ENCODE measurements at regions not wholly inside any gene's neighbourhood (a gene's known extent, or its start where the extent isn't known, plus 50 kb on each side); places are given as distances from the start of the nearest gene placed in this dataset.
A peak's percentile ranks its signal among the peaks of the same experiment; 100 is the strongest.

DNA sequence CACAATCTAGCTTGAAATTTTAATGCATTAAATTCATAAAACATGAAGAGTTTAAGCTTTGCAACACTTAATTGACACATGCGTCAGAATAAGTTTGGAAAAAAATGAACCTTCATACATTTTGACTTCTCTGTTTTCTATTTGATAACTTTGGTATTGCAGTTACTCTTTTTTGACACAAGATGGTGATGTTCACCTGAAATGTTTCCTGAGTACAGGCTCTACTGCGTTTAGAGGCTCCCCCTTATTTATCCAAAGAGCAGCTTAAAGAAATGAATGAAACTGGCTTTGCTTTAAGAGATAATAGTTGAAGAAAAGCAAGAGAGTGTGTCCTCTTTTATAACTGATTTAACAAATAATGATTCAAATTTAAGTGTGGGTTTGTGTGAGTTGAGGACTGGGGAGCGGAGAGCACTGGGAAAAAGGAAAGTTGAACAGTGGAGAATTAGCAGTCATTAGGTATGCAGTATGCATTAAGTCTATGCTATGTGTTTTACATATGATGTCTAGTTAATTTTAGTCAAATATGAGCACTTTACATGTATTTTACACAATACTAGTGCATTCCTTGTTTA is 180.6 kb upstream of the NUDT6 start:
- TF ChIP-seq FOXK2 (IDR thresholded peaks at IDR 0.05) (no peak), BHLHE40 (IDR thresholded peaks at IDR 0.05; ENCODE audit: borderline replicate concordance) (no peak)
- CTCF ChIA-PET, result interaction anchor here (0.6 to 1.0 kb wide), 3 partner anchors 166 to 749 kb away, joined by 3 read pairs; no protein-coding TSS in a partner anchor
- POLR2A ChIA-PET, result no interaction called here
- peak; percentile 35 for DNase-seq (ENCODE audit: extremely low spot score)

DNA sequence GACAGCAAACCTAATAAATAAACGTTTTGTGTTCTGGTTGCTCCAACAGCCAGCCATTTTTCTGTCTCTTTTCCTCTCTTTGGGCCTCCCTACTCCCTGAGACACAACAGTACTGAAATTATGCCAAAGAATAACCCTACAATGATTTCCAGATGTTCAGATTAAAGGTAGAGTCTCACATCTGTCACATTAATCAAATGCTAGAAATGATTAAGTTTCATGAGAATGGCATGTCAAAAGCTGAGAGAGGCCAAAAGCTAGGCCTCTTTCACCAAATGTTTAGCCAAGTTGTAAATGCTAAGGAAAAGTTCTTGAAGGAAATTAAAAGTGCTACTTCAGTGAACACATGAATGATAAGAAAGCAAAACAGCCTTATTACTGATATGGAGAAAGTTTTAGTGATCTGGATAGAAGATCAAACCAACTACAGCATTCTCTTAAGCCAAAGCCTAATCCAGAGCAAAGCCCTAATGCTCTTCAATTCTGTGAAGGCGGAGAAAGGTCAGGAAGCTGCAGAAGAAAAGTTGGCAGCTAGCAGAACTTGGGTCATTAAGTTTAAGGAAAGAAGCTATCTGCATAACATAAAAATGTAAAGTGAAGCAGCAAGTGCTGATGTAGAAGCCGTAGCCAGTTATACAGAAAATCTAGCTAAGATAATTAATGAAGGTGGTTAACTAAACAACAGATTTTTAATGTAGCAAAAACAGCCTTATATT is 182.1 kb upstream of the NUDT6 start:
- no peak for DNase-seq (ENCODE audit: extremely low spot score)
- CTCF ChIA-PET, result interaction anchor here (0.6 kb wide), 1 partner anchor 23 kb away, joined by 3 read pairs; no protein-coding TSS in a partner anchor
- POLR2A ChIA-PET, result no interaction called here
- no peak for TF ChIP-seq ARNT (IDR thresholded peaks at IDR 0.05)

DNA sequence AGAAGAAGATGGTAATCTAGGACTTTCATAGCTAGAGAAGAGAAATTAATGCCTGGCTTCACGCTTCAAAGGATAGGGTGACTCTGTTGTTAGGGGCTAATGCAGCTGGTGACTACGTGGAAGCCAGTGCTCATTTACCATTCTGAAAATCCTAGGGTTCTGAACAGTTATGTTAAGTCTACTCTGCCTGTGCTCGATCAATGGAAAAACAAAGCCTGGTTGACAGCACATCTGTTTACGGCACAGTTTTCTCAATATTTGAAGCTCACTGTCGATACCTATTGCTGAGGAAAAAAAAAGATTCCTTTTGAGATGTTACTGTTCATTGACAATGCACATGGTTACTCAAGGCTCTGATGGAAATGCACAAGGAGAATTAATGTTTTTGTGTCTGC is 182.6 kb upstream of the NUDT6 start:
- ChIA-PET CTCF (interaction anchor here (0.6 kb wide), 1 partner anchor 23 kb away, joined by 3 read pairs; no protein-coding TSS in a partner anchor), POLR2A (no interaction called here)
- TF ChIP-seq, protein P1, sequence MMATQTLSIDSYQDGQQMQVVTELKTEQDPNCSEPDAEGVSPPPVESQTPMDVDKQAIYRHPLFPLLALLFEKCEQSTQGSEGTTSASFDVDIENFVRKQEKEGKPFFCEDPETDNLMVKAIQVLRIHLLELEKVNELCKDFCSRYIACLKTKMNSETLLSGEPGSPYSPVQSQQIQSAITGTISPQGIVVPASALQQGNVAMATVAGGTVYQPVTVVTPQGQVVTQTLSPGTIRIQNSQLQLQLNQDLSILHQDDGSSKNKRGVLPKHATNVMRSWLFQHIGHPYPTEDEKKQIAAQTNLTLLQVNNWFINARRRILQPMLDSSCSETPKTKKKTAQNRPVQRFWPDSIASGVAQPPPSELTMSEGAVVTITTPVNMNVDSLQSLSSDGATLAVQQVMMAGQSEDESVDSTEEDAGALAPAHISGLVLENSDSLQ (IDR thresholded peaks at IDR 0.05), result no peak
- TF ChIP-seq LEF1 (IDR thresholded peaks at IDR 0.05; ENCODE audit: borderline replicate concordance) (no peak), TARDBP (IDR thresholded peaks at IDR 0.05) (no peak), HDGF (IDR thresholded peaks at IDR 0.05; ENCODE audit: borderline replicate concordance) (no peak), ELF4 (IDR thresholded peaks at IDR 0.05) (no peak), ZNF384 (IDR thresholded peaks at IDR 0.05) (no peak), CTBP1 (IDR thresholded peaks at IDR 0.05; ENCODE audit: borderline replicate concordance) (no peak), BHLHE40 (IDR thresholded peaks at IDR 0.05; ENCODE audit: borderline replicate concordance) (no peak), ARNT (IDR thresholded peaks at IDR 0.05) (no peak), FOXK2 (IDR thresholded peaks at IDR 0.05) (no peak), L3MBTL2 (conservative IDR thresholded peaks at IDR 0.05) (no peak), FOXM1 (IDR thresholded peaks at IDR 0.05; ENCODE audit: borderline replicate concordance) (no peak), NFRKB (IDR thresholded peaks at IDR 0.05) (no peak), SP1 (IDR thresholded peaks at IDR 0.05) (no peak), FOXA1 (IDR thresholded peaks at IDR 0.05) (no peak), SUZ12 (IDR thresholded peaks at IDR 0.05) (no peak)
- no peak for DNase-seq (ENCODE audit: extremely low spot score)

DNA sequence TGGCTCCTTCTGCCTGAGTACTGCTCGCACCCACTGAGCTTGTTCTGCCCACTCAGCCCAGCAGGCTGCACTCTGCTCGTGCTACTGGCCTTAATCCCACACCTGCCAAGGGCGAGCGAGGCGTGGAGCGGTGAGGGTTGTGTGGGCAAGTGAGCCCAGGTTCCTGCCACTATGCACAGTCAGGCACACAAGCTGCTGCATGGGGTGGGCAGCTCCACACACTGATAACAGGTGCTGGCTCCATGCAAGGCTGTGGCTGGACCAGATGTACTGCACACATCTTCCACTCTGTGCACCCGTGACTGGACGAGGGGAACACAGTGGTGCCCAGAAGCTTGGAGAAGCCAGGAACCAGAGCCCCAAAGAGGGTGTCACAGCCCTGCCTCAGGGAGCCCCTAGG is 184.3 kb upstream of the NUDT6 start:
- no peak for DNase-seq (ENCODE audit: extremely low spot score)
- ChIA-PET CTCF (no interaction called here), POLR2A (no interaction called here)

DNA sequence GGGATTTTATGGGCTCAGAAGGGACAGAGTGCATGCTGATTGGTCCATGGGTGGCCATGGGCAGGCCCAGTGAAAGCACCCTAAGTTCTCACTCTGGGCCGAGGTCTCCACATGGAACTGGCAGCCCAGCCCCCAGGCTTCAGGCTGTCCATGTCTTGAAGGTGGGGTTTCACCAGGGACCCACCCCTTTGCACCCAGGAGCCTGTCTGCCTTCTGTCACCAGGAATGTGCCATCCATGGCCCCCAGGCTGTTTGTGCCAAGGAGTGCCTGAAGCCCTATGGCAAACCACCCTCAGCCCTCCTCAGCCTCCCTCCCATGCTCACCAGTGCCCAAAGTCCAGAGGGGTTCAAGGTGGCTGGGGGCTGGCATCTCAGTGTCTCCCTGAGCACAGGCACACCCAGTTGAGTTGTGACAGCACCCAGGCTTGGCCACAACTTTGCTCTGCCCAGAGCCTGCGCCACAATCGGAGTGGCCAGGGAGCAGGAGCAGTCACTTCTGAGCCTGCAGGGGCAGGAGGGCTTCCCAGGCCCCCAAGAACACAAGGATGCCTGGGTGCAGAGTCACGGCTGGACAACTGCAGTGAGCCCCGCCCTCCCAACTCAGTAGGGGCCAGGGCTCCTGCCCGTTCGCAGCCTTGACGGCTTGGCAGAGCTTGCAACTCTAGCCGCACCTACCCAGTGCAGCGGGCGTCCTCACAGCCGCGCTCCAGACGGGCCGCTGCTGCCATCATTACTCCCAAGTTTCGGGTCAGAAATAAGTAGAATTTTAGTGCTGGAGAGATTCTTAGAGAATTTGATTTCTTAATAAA is 185.3 kb upstream of the NUDT6 start:
- no peak for TF ChIP-seq CTBP1 (IDR thresholded peaks at IDR 0.05; ENCODE audit: borderline replicate concordance)
- TF ChIP-seq SP1 (IDR thresholded peaks at IDR 0.05), result no peak
- TF ChIP-seq SUZ12 (IDR thresholded peaks at IDR 0.05), result no peak
- TF ChIP-seq NFRKB (IDR thresholded peaks at IDR 0.05), result no peak
- no peak for TF ChIP-seq ZNF384 (IDR thresholded peaks at IDR 0.05)
- no peak for TF ChIP-seq HDGF (IDR thresholded peaks at IDR 0.05; ENCODE audit: borderline replicate concordance)
- no peak for TF ChIP-seq ELF4 (IDR thresholded peaks at IDR 0.05)
- TF ChIP-seq ARNT (IDR thresholded peaks at IDR 0.05), result no peak
- no peak for TF ChIP-seq FOXM1 (IDR thresholded peaks at IDR 0.05; ENCODE audit: borderline replicate concordance)
- TF ChIP-seq TARDBP (IDR thresholded peaks at IDR 0.05), result no peak
- ChIA-PET POLR2A (no interaction called here), CTCF (no interaction called here)
- no peak for DNase-seq (ENCODE audit: extremely low spot score)

More for the DNA sequence above, 184.3 kb upstream of the NUDT6 start:
- TF ChIP-seq ARNT (IDR thresholded peaks at IDR 0.05) (no peak), SP1 (IDR thresholded peaks at IDR 0.05) (no peak), L3MBTL2 (conservative IDR thresholded peaks at IDR 0.05) (no peak), ELF4 (IDR thresholded peaks at IDR 0.05) (no peak), FOXM1 (IDR thresholded peaks at IDR 0.05; ENCODE audit: borderline replicate concordance) (no peak), TARDBP (IDR thresholded peaks at IDR 0.05) (no peak), ZNF384 (IDR thresholded peaks at IDR 0.05) (no peak), NFRKB (IDR thresholded peaks at IDR 0.05) (no peak), BHLHE40 (IDR thresholded peaks at IDR 0.05; ENCODE audit: borderline replicate concordance) (no peak), LEF1 (IDR thresholded peaks at IDR 0.05; ENCODE audit: borderline replicate concordance) (no peak), FOXK2 (IDR thresholded peaks at IDR 0.05) (no peak), CTBP1 (IDR thresholded peaks at IDR 0.05; ENCODE audit: borderline replicate concordance) (no peak), HDGF (IDR thresholded peaks at IDR 0.05; ENCODE audit: borderline replicate concordance) (no peak)
- TF ChIP-seq, protein P1 (IDR thresholded peaks at IDR 0.05), result no peak

DNA sequence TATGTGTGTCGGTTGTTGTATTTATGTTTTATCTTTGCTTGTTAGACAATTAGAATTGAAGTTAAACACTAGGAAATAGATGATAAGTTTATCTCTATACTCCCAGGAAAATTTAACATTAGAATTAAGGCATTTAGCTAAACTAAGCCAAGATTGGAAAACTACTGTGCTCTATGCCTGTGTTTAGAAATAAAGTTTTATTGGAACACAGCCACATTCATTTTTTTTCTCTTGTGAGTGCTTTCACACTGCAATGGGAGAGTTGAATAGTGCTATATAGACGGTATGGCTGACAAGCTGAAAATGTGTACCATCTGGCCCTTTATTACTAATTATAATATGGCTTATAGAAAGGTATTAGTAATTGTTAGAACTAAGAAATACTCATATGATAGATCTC is 186.7 kb upstream of the NUDT6 start:
- ChIA-PET POLR2A (no interaction called here), CTCF (no interaction called here)
- DNase-seq (ENCODE audit: extremely low spot score), result no peak
- TF ChIP-seq HDGF (IDR thresholded peaks at IDR 0.05; ENCODE audit: borderline replicate concordance) (no peak), SUZ12 (IDR thresholded peaks at IDR 0.05) (no peak), SP1 (IDR thresholded peaks at IDR 0.05) (no peak), ZNF384 (IDR thresholded peaks at IDR 0.05) (no peak)

DNA sequence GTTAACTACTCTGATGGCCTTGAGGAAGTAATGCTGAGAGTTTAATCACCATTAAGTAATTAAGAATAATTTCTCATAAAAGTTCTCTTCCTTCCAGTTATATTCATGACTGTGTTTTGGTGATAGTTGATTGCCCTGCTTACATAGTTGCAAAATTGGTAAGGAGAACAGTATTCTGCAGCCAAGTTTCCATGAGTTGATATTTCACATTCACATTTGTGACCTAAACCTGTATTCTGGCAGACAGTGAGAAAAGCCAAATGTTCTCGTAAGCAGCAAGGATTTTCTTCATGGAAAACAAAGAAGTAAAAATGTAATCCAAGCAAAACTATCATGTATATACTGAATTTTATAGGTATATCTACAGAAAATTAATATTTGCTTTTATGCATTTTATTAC is 187.8 kb upstream of the NUDT6 start:
- CTCF ChIA-PET, result no interaction called here
- TF ChIP-seq L3MBTL2 (conservative IDR thresholded peaks at IDR 0.05) (no peak), LEF1 (IDR thresholded peaks at IDR 0.05; ENCODE audit: borderline replicate concordance) (no peak), TARDBP (IDR thresholded peaks at IDR 0.05) (no peak), FOXK2 (IDR thresholded peaks at IDR 0.05) (no peak), CTBP1 (IDR thresholded peaks at IDR 0.05; ENCODE audit: borderline replicate concordance) (no peak), FOXM1 (IDR thresholded peaks at IDR 0.05; ENCODE audit: borderline replicate concordance) (no peak), NFRKB (IDR thresholded peaks at IDR 0.05) (no peak), HDGF (IDR thresholded peaks at IDR 0.05; ENCODE audit: borderline replicate concordance) (no peak), ZNF384 (IDR thresholded peaks at IDR 0.05) (no peak), SP1 (IDR thresholded peaks at IDR 0.05) (no peak), ARNT (IDR thresholded peaks at IDR 0.05) (no peak), BHLHE40 (IDR thresholded peaks at IDR 0.05; ENCODE audit: borderline replicate concordance) (no peak), SUZ12 (IDR thresholded peaks at IDR 0.05) (no peak), ELF4 (IDR thresholded peaks at IDR 0.05) (no peak), FOXA1 (IDR thresholded peaks at IDR 0.05) (no peak)
- TF ChIP-seq, protein P1 (IDR thresholded peaks at IDR 0.05), result no peak
- DNase-seq (ENCODE audit: extremely low spot score), result no peak
- POLR2A ChIA-PET, result no interaction called here

All from HEK293T (cell line).